ENCODE measurements at regions not wholly inside any gene's neighbourhood (a gene's known extent, or its start where the extent isn't known, plus 50 kb on each side); places are given as distances from the start of the nearest gene placed in this dataset.

GRCh38 chr14:42654707-42655106 lies 1048.0 kb downstream of the LRFN5 start:
- TF ChIP-seq POLR2A (IDR thresholded peaks at IDR 0.05) (no peak), CTCF (IDR thresholded peaks at IDR 0.05) (no peak)
